ENCODE measurements at regions not wholly inside any gene's neighbourhood (a gene's known extent, or its start where the extent isn't known, plus 50 kb on each side); places are given as distances from the start of the nearest gene placed in this dataset.
A peak's percentile ranks its signal among the peaks of the same experiment; 100 is the strongest.
"Not testable (repeated sequence)": the region's sequence is repeated elsewhere in the genome, so short reads cannot be mapped to it uniquely, and the experiment has no call there.

GRCh38 chr7:136148920-136149319 is 171.8 kb upstream of the MTPN start:
- DNase-seq: no peak

GRCh38 chr7:136146925-136147324 is 169.8 kb upstream of the MTPN start:
- DNase-seq: no peak

- DNase-seq: no peak
Measured at GRCh38 chr7:136144182-136144581, 167.0 kb upstream of the MTPN start.

GRCh38 chr7:136143271-136143670 is 166.1 kb upstream of the MTPN start:
- no peak for DNase-seq

GRCh38 chr7:136142583-136142982 is 165.4 kb upstream of the MTPN start:
- no peak for DNase-seq

GRCh38 chr7:136140469-136140868 is 163.3 kb upstream of the MTPN start:
- no peak for DNase-seq

GRCh38 chr7:136139417-136139816 is 162.3 kb upstream of the MTPN start:
- no peak for DNase-seq

GRCh38 chr7:136138991-136139390 is 161.8 kb upstream of the MTPN start:
- DNase-seq: no peak

- no peak for DNase-seq
Measured at GRCh38 chr7:136136906-136137454, 159.8 kb upstream of the MTPN start.

- no peak for DNase-seq
Measured at GRCh38 chr7:136134503-136134902, 157.3 kb upstream of the MTPN start.

- DNase-seq: no peak
Measured at GRCh38 chr7:136133551-136133950, 156.4 kb upstream of the MTPN start.

- no peak for DNase-seq
Measured at GRCh38 chr7:136131304-136131630, 154.1 kb upstream of the MTPN start.

- no peak for DNase-seq
Measured at GRCh38 chr7:136130511-136131303, 153.5 kb upstream of the MTPN start.

GRCh38 chr7:136128050-136128449 is 150.9 kb upstream of the MTPN start:
- no peak for DNase-seq

- DNase-seq: no peak
Measured at GRCh38 chr7:136123352-136123751, 146.2 kb upstream of the MTPN start.

- DNase-seq: no peak
Measured at GRCh38 chr7:136122026-136122425, 144.9 kb upstream of the MTPN start.

- DNase-seq: no peak
Measured at GRCh38 chr7:136117539-136117938, 140.4 kb upstream of the MTPN start.

- no peak for DNase-seq
Measured at GRCh38 chr7:136116186-136116585, 139.0 kb upstream of the MTPN start.

- peak; percentile 24 for DNase-seq
Measured at GRCh38 chr7:136114966-136115762, 138.0 kb upstream of the MTPN start.

- DNase-seq: not testable (repeated sequence)
Measured at GRCh38 chr7:136114467-136114866, 137.3 kb upstream of the MTPN start.

- not testable (repeated sequence) for DNase-seq
Measured at GRCh38 chr7:136109037-136109436, 131.9 kb upstream of the MTPN start.

GRCh38 chr7:136105191-136105590 is 128.0 kb upstream of the MTPN start:
- no peak for DNase-seq

GRCh38 chr7:136104269-136104603 is 127.1 kb upstream of the MTPN start:
- peak; percentile 15 for DNase-seq

GRCh38 chr7:136103545-136104268 is 126.5 kb upstream of the MTPN start:
- no peak for DNase-seq
